GM21423 (cell line): ENCODE measurements at regions not wholly inside any gene's neighbourhood (a gene's known extent, or its start where the extent isn't known, plus 50 kb on each side); places are given as distances from the start of the nearest gene placed in this dataset.
"Not testable (repeated sequence)": the region's sequence is repeated elsewhere in the genome, so short reads cannot be mapped to it uniquely, and the experiment has no call there.

Experiments
- ATAC-seq: cut with Tn5 transposase; IDR thresholded peaks from one replicate; pipeline ENCODE4 v1.9.1; 2021; ENCODE audit warnings: mild to moderate bottlenecking, moderate library complexity; ENCODE audit not compliant: unreplicated experiment

GRCh38 chr1:157294387-157295145, 156.4 kb upstream of the ETV3 start:
- ATAC-seq = not testable (repeated sequence)

DNA sequence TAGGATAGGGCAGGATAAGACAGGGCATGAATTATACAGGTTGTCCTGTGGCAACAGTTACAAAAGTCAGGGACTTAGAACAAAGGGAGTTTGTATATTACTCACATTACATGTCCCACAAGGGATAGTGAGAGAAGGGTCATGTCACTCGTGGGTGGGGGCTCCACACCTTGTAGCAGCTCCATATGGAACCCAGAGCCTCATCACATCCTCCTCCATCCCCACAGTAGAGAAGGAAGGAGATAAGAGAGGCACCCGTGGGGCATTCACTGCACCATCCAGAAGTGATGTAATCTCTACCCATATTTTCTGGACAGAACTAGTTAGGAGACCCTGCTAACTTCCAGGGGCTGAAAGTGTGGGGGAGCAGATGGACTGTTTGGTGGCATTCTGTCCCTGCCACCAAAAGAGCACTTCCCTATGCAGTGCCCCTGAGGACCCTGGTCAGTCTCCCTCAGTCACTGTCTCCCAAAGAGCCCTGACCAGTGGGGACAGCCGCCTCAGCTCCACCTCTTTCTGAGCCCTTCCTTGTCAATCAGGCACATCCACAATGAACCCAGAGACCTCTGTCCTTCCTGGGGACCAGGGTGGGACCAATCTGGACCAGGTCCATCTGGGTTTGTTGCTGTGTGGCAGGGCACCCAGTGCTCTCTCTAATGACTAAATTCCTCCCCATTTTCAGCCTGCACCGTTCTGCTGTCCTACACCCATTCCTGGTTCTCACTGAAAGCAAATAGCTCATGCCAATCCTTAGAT, 154.8 kb upstream of the ETV3 start:
- ATAC-seq = no peak

GRCh38 chr1:157292302-157292701, 154.1 kb upstream of the ETV3 start:
- no peak for ATAC-seq

DNA sequence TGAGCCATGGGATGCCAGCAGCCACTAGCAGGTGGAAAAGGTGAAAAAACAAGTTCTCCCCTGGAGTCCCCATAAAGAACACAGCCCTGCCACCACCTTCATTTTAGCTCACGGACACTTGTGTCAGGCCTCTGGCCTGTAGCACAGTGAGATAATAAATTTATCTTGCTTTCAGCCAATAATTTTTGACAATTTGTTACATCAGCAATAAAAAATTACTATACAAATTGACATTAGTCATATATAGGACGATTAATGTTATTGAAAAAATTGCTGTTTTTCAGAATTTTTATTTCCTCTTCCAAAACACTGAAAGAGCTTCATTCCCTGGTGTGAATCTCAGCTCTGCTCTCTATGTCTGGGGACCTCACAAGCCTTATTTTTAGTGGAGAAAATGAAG, 152.9 kb upstream of the ETV3 start:
- no peak for ATAC-seq

- no peak for ATAC-seq
Measured at GRCh38 chr1:157289424-157290105, 151.4 kb upstream of the ETV3 start.

GRCh38 chr1:157288996-157289395, 150.8 kb upstream of the ETV3 start:
- no peak for ATAC-seq

DNA sequence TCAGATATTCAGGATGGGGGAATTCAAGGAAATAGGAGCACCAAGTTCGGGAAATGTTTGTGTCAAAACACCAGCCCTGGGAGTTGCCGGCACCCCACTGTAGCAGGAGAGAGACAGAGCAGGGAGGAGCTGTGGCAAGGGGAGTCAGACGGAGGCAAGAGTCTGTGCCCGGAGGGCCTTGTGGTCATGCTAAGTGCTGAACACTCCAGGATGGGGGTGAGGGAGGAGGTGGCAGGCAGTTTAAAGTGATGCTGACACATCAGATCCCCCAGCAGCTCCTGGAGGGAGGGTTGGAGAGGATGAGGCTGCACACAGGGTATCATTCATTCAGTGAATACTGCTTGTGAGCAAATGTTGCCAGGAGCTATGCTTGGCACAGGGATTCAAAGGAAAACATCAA, 150.3 kb upstream of the ETV3 start:
- no peak for ATAC-seq

GRCh38 chr1:157288006-157288405, 149.8 kb upstream of the ETV3 start:
- ATAC-seq = no peak

DNA sequence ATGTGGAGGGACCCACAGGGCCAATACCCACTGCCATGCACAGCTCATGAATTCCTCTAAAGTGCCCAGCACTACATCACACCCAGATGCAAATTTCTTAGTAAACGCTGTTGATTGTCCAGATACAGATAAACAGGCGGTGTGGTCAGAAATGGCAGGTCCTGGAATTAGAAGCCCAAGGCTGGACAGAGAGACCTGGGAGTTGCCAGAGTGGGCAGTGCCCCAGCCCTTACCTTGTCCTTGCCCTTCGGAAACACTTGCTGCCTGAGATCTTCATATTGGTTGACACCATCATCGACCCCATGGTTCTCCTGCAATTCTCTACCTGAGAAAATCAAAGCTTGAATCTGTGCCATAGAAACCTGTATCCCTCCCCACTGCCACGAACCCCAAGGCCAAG, 149.3 kb upstream of the ETV3 start:
- no peak for ATAC-seq

DNA sequence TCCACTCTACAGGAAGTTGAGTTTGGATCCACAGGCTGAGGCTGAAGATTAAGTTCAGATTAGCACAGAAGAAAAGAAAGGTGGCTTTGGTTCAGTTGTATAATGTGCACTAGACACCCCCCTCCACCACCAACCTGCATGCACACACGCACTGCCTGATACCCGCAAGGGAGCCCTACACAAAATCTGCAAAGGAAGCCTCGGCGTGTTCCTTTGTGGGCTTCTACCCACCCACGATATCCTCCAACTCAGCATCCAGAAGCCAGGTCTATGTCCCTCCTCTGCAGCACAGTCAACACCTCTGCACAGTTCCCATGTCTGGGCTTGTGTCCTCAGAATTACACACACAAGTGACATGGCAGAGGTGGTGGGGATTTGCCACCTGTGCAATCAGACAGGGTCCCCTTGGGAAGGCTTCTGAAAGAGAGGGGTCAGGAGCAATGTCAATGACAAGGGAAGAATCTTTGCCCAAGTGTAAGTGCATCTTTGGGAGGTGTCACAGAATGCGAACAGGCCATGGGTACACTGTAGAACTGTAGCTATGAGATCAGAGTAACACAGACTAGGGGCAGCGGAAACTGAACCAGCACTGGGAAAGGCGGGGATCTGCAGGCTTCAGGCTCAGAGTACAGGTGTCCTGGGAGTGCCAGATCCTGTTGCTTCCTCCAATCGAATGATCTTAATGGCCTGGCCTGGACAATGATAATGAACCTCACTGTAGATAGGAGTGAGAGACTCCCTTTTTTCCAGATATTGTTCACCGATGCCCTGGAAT, 148.6 kb upstream of the ETV3 start:
- ATAC-seq = no peak

DNA sequence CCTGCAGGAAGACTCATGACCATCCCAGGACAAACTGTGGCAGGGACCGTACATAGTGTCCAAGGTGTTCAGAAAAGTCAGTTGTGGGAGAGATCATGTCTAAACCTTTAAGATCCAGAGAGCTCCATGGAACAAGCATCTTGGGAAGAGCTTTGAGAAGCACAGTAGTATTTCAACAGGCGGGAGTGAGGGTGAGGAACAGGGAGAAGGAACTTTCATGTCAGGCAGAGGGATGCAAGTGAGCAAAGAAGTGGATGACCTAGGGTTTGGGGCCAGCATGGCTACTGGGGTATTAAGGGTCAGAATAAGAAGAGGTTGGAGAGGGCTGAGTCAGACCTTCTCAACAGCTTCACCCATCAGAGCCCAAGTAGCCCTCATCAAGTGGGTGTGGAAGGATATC, 147.9 kb upstream of the ETV3 start:
- ATAC-seq = no peak

- no peak for ATAC-seq
Measured at GRCh38 chr1:157284451-157284850, 146.3 kb upstream of the ETV3 start.

- ATAC-seq = no peak
Measured at GRCh38 chr1:157279802-157280140, 141.6 kb upstream of the ETV3 start.

GRCh38 chr1:157279138-157279801, 141.1 kb upstream of the ETV3 start:
- ATAC-seq = no peak

- no peak for ATAC-seq
Measured at GRCh38 chr1:157278383-157279137, 140.4 kb upstream of the ETV3 start.

DNA sequence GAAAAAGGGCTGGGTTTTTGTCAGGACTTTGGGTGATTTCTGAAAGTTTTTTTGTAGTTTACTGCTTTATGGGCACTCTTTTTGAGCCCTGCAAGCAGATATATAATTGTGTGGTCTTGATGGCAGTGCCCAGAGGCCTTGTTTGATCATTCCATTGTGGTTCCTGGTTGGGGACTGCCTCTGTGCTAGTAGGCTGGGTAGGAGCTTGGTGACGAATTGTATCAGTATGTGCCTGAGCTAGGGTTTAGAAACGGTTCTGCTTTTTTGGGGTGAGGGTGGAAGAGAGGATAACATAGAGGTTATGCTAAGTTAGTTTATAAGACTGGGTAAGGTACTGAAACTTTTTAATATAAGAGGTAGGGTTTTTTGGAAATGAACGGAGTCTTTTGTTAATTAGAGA, 139.7 kb upstream of the ETV3 start:
- ATAC-seq = no peak

DNA sequence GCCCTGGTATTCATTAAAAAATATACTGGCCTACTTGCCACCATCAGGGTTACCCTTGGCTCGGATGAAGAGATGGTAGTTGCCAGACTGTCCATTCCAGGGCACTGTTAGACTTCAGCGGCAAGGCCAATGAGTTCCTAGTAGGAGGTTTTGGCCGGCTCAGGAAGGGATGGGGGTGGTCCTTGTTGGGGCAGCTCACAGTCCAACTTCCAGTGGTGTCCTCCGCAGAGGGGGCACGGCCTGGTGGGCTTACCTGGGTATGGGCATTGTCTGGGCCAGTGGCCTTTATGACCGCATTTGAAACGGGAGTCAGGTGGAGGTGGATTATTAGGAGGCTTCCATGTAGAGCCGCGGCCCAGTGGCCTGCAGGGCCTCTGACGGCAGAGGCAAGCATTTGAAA, 139.1 kb upstream of the ETV3 start:
- ATAC-seq = no peak

DNA sequence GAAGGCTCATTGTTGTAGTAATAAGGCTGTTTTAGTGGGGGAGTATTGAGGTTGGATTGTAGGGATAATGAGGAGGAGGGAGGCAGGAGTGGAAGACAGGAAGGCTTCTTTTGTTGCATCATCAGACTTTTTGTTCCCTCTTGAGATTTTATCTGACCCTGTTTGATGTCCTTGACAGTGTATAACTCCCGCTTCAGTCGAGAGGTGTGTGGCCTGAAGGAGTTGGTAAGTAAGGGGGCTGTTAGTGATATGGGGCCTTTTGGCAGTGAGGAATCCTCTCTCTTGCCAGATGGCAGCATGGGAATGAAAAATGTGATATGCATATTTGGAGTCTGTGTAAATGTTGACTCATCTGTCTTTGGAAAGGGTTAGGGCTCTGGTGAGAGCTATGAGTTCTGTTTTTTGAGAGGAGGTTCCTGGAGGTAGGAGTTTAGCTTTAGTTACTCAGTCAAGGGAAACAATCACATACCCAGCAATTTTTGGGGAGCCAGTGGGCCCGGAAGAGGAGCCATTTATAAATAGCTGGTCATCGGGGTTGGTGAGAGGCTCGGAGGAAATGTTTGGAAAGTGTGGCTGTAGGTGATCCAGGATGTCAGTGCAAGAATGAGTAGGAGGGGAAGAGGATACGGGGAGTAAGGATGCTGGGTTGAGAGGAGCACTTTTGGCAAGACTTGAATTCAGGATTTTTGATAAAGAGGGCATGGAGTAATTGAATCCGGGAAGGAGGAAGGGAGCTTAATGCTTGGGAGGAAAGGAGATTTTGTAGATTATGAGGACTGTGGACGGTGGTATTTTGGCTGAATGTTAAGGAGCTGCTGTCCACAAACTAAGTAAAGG, 136.7 kb upstream of the ETV3 start:
- no peak for ATAC-seq
